ENCODE measurements at regions not wholly inside any gene's neighbourhood (a gene's known extent, or its start where the extent isn't known, plus 50 kb on each side); places are given as distances from the start of the nearest gene placed in this dataset.

GRCh38 chr10:130230036-130230435 lies 93.8 kb downstream of the GLRX3 start:
- DNase-seq = no peak

- DNase-seq = no peak
Observed at GRCh38 chr10:130230611-130231010, 94.4 kb downstream of the GLRX3 start.

DNA sequence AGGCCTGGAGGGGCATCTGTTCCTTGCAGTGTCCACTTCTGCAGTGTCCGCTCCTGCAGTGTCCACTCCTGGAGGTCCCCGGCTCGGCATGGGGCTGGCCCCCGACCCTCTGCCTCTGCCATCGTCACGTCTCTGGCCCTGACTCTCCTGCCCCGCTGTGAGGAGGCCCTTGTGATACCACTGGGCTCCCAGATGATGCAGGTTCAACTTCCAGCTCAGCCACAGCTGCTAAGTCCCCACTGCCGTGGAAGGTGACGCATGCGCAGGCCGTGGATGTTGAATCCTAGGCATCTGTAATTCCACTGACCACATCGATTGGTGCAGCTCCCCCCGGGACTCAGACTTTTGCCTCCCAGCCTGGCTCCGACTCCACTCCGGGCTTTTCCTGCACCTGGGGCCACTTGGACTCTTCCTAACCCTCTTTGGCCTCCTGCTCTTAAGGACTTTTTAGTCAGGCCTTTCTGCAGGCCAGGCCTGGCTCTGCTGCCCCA lies 95.1 kb downstream of the GLRX3 start:
- no peak for DNase-seq

GRCh38 chr10:130232166-130233034 lies 96.2 kb downstream of the GLRX3 start:
- DNase-seq = no peak

GRCh38 chr10:130233035-130233360 lies 96.8 kb downstream of the GLRX3 start:
- no peak for DNase-seq

GRCh38 chr10:130233426-130233825 lies 97.2 kb downstream of the GLRX3 start:
- DNase-seq = no peak

DNA sequence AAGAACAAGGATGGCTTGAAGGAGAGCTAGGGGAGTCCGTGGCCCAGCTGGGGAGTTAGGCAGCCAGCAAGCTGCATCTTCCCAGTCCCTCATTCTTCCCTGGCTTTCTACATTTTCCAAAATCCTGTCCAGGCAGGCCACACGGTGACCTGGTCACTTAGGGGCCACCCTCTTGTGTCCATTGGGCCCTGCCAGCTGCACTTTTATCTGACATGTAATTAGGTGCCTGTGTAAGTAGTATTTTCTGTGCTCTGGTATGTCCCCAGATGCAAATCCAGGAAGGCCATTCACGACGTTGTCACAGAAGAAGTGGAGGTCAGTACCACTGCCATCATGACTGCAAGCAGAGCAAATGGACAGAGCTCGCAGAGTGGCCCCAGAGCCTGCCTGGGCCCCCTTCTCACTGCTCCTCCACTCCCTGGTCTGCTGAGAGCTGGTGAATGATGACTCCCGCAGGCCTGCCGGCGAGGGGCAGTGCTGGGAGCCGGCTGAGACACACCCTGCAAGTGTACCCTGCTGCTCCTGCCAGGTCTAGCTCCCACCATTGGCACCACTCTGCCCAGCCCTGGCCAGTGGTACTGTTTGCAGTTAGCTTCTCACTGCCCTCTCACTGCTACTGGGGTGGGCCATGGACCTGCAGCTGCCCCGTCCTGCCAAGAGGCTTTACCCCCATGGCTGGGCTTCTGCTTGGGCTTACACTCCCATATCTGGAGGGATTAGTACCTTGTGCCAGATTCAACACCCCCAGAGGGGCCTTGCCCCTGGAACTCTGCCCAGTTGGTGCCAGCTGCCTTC lies 98.2 kb downstream of the GLRX3 start:
- DNase-seq = no peak

DNA sequence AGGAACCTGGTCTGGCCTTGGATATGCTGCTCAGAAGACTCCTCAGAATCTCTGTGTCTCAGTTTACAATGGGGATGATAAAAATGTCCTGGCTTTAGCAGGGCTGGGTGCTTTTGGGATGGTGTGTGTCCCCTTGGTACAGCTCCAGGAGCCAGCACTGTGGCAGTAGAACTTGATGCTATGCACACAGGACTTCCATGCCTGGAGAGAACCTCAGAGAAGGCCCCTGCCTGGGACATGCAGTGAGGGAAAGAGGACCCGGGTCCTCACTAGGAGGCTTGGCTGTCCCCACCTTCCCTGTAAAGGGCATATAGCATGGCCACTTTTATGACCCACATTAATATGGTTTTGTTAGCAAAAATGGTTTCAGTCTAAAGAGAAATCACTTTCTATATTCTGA lies 100.5 kb downstream of the GLRX3 start:
- no peak for DNase-seq

GRCh38 chr10:130240409-130240808 lies 104.2 kb downstream of the GLRX3 start:
- no peak for DNase-seq

GRCh38 chr10:130242513-130242912 lies 106.3 kb downstream of the GLRX3 start:
- DNase-seq = no peak

DNA sequence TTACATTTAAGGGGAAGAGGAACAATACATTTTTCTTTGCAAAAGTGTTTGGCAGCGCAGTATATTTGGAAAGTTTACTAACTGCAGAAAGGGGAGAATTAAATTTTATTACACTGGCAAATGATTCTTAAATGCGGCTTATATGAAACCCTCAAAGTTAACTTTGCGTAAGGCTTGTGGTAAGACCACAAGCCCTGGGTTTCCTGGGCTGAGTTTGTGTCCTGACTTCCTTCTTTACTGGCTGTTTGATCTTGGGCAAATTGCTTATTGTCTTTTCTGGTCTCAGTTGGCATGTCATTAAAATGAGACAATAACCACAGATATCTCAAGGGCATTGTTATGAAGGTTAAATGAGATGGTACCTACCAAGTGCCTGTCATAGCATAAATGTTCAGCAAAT lies 106.8 kb downstream of the GLRX3 start:
- no peak for DNase-seq

DNA sequence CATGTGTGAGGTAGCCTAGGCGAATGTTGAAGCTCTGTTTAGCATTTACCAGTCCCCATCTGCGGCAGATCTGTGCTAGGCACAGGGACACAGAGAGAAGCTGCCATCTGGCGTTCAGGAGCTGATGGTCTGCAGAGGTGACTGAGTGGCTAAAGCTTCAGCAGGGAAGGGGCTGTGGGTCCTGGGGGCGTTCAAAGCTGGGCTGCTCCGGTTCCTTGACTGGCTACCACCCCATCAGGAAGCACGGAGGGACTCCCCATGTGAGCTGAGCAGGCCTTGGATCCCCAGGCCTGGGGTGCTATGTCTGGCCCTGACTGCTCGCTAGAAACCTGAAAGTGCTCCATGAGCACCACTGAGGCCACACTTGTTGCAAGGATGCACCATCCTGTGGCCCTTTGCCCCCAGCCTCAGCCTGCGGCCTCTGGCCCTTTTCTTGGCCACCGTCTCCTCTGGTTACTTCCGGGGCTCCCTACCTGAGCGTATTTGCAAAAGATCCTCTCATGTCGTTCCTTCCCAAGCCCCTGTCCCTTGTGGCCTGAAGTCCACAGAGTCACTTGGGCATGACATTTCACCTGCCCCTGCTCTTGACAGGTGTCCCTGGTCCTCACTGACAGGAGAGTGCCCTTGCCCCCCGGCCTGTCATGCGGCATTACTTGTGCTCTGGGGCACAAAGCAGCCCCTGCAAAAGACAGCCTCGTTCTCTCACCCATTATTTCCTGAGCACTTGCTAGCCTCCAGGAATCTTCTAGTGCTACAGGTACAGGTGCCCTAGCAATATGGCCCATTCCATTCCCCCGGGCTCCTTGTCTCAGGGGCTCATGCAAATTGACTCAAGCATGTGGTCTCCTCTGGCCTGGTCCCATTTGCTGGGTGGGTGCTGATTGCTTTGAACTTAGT lies 108.1 kb downstream of the GLRX3 start:
- DNase-seq = no peak

DNA sequence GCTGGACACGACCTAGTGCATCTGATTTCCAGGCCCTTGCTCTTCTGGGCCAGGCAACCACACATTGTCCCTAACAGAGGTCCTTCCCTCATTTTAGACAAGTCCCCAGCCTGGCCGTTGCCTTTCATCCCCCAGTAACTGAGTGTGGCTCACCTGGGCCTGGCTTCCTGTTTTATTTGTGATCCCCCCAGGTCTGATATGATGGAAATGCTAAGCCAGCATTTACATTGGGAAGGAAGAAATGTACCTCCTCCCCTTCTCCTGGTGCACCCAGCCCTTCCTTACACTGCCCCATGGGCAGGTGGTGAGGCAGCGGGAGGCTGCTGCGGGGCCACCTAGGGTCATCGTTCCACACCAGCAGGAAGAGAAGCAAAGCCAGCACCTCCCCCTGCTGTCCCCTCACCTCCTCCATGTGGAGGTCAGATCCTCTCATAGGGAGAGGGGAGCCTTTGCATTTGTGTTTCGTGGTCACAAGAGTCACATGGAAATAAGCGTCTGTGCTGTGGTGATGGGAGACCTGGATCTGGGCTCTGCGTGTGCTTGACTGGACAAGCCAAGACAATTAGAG lies 108.8 kb downstream of the GLRX3 start:
- DNase-seq = no peak

DNA sequence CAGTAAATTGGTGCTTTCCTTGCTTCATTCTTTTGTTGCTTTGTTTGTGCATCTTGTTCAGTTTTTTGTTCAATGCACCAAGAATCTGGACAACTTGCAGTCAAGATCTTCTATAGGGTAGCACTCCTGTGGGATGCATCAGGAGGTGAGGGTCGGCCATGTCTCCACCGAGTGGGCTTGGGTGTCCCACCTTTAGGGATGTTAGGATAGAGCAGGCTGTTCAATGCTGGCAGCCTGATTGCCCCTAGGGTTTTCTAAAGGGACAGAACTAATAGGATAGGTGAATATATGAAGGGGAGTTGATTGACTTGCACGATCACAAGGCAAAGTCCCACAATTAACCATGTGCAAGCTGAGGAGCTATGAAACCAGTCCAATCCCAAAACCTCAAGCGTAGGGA lies 109.9 kb downstream of the GLRX3 start:
- DNase-seq = no peak

GRCh38 chr10:130250127-130250526 lies 113.9 kb downstream of the GLRX3 start:
- no peak for DNase-seq

DNA sequence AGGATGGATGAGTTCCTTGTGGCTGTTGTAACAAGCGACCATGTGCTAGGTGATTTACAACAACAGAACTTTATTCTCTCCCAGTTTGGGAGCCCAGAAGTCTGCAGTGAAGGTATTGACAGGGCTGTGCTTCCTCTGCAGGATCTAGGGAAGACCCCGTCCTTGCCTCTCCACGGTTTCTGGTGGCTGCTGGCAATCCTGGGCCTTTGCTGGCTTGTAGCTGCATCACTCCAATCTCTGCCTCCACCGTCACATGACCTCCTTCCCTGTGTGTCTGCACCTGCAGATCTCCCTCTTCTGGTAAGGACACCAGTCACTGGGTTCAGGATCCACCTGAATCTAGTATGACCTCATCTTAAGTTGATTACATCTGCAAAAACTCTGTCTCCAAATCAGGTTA lies 115.6 kb downstream of the GLRX3 start:
- DNase-seq = no peak

- no peak for DNase-seq
Observed at GRCh38 chr10:130254243-130254642, 118.1 kb downstream of the GLRX3 start.

GRCh38 chr10:130254662-130255061 lies 118.5 kb downstream of the GLRX3 start:
- DNase-seq = no peak

GRCh38 chr10:130255777-130256176 lies 119.6 kb downstream of the GLRX3 start:
- no peak for DNase-seq

GRCh38 chr10:130257897-130258296 lies 121.7 kb downstream of the GLRX3 start:
- no peak for DNase-seq

- no peak for DNase-seq
Observed at GRCh38 chr10:130259380-130259779, 123.2 kb downstream of the GLRX3 start.

DNA sequence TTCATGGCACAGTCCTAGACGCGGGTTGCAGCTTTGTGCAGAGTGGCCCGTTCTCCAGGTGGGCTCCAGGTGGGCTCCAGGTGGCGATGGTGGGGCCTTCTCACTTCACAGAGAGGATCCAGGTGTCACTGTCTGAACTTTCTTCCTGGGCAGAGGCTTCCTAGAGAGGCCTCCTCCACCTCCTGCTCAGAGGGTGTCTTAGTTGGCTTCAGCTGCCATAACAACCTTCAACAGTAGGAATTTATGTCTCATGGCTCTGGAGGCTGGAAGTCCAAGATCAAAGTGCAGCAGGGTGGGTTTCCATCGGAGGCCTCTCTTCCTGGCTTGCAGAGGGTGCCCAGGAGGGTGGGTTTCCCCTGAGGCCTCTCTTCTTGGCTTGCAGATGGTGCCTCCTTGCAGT lies 125.1 kb downstream of the GLRX3 start:
- no peak for DNase-seq

DNA sequence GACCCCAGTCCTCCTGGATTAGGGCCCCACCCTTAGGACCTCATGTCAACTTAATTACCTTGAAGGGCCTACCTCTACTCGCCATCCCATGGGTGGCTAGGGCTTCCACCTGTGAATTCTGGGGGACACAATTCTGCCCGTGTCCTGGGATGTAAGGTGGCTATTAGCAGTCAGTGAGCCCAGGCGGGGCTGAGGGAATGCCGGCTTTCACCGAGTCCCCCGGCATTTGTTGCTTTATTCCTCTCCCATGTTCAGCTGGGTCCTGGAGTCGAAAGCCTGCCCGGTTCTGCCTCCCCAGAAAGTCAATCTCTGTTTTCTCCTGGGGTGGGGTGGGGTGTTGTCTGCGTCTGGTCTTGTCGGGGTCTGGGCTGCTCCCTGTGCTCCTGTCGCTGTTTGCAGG lies 125.6 kb downstream of the GLRX3 start:
- no peak for DNase-seq
